ENCODE measurements at regions not wholly inside any gene's neighbourhood (a gene's known extent, or its start where the extent isn't known, plus 50 kb on each side); places are given as distances from the start of the nearest gene placed in this dataset.

DNA sequence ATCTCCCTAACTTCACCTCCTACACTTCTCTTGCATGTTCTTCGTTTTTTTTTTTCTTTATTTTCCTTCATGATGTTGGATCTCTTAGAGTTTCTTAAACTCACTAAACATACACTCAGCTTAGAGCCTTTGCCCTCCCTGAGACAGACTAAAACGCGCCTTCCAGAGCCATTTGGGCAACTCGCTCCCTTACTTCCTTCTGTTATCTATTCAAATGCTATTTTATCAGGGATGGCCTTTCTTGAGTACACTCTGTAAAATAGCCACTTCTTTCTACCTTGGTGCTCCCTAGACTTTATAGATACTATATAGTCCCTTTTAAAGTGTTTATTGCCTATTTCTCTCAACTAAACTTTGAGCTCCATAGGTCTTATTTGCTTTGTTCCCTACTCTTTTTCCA, 598.2 kb upstream of the NECTIN3 start:
- TF ChIP-seq, protein P1, sequence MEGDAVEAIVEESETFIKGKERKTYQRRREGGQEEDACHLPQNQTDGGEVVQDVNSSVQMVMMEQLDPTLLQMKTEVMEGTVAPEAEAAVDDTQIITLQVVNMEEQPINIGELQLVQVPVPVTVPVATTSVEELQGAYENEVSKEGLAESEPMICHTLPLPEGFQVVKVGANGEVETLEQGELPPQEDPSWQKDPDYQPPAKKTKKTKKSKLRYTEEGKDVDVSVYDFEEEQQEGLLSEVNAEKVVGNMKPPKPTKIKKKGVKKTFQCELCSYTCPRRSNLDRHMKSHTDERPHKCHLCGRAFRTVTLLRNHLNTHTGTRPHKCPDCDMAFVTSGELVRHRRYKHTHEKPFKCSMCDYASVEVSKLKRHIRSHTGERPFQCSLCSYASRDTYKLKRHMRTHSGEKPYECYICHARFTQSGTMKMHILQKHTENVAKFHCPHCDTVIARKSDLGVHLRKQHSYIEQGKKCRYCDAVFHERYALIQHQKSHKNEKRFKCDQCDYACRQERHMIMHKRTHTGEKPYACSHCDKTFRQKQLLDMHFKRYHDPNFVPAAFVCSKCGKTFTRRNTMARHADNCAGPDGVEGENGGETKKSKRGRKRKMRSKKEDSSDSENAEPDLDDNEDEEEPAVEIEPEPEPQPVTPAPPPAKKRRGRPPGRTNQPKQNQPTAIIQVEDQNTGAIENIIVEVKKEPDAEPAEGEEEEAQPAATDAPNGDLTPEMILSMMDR (IDR thresholded peaks at IDR 0.05; ENCODE audit: low read depth, low read length, missing input control): no peak
- TF ChIP-seq, protein P2, sequence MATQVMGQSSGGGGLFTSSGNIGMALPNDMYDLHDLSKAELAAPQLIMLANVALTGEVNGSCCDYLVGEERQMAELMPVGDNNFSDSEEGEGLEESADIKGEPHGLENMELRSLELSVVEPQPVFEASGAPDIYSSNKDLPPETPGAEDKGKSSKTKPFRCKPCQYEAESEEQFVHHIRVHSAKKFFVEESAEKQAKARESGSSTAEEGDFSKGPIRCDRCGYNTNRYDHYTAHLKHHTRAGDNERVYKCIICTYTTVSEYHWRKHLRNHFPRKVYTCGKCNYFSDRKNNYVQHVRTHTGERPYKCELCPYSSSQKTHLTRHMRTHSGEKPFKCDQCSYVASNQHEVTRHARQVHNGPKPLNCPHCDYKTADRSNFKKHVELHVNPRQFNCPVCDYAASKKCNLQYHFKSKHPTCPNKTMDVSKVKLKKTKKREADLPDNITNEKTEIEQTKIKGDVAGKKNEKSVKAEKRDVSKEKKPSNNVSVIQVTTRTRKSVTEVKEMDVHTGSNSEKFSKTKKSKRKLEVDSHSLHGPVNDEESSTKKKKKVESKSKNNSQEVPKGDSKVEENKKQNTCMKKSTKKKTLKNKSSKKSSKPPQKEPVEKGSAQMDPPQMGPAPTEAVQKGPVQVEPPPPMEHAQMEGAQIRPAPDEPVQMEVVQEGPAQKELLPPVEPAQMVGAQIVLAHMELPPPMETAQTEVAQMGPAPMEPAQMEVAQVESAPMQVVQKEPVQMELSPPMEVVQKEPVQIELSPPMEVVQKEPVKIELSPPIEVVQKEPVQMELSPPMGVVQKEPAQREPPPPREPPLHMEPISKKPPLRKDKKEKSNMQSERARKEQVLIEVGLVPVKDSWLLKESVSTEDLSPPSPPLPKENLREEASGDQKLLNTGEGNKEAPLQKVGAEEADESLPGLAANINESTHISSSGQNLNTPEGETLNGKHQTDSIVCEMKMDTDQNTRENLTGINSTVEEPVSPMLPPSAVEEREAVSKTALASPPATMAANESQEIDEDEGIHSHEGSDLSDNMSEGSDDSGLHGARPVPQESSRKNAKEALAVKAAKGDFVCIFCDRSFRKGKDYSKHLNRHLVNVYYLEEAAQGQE (IDR thresholded peaks at IDR 0.05): no peak
- no peak for TF ChIP-seq RXRA (IDR thresholded peaks at IDR 0.05)
- TF ChIP-seq GABPA (IDR thresholded peaks at IDR 0.05 in 1 of 2, conservative IDR thresholded peaks at IDR 0.05 in 1 of 2): no peak
- TF ChIP-seq YY1 (IDR thresholded peaks at IDR 0.05): no peak
- no peak for TF ChIP-seq TAF1 (conservative IDR thresholded peaks at IDR 0.05)
